GM12892 (cell line): ENCODE measurements at regions not wholly inside any gene's neighbourhood (a gene's known extent, or its start where the extent isn't known, plus 50 kb on each side); places are given as distances from the start of the nearest gene placed in this dataset.

ENCODE experiments used
- POLR2A ChIP-seq: IDR thresholded peaks from 2 replicates; pipeline ENCODE4 v1.6.1; 2011; ENCODE audit warnings: low read depth, low read length, control low read depth
- POLR2AphosphoS5 ChIP-seq: IDR thresholded peaks from 2 replicates; pipeline ENCODE4 v1.6.1; 2011; ENCODE audit warnings: low read depth, low read length, control low read depth
- TAF1 ChIP-seq: IDR thresholded peaks from 2 replicates; pipeline ENCODE4 v1.6.1; 2011; ENCODE audit warnings: low read depth, mild to moderate bottlenecking, control low read depth, low read length, borderline replicate concordance

- TF ChIP-seq POLR2A (no peak), TAF1 (no peak), POLR2AphosphoS5 (no peak)
These were observed 96.4 kb downstream of the ACTL7B start for GRCh38 chr9:108759399-108759798.
